ENCODE measurements at regions not wholly inside any gene's neighbourhood (a gene's known extent, or its start where the extent isn't known, plus 50 kb on each side); places are given as distances from the start of the nearest gene placed in this dataset.

DNA sequence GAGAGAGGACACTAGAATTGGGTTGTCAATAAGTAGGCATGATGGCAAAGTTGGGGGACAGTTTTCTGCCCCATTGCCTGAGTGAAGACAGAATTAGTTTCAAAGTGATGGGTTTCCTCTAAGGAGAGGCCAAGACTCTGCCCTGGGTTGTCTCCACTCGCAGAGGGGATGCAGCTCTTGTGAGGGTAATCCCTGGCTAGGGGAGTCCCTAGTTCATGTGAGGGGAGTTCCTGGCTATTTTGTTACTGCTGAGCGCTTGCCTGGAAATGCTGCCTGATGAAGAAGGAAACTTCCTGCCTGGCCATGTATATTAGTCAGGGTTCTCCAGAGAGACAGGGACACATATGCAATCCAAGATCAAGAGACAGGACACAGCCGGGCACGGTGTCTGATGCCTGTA is 501.5 kb downstream of the BCL11A start:
- no peak for DNase-seq (ENCODE audit: low read depth)

DNA sequence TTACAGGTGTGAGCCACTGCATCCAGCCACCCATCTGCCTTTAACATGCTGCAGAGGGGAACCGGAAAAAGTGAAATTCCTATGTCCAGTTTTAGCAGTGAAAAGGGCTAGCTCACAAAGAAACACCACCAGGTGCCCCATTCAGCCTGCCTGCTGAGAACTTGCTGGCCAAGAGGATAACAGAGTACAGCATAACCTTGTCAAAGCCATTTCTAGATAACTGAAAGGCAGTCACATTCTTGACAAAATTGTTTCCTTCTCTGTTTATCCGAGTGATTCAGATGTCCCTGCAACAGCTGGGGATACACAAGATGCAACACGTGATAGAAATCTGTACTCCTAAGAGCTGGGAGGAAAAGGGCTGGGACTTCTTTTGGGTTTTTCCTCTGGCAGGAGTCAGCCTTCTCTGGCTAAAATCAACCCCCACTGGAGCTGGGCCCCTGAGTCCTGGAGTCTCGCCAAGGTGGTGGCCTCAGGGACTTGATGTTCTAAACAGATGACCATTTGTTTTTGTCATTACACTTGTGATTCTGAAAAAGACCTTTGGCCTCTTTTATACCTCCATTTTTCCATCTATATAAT is 505.4 kb downstream of the BCL11A start:
- DNase-seq (ENCODE audit: low read depth), result no peak

DNA sequence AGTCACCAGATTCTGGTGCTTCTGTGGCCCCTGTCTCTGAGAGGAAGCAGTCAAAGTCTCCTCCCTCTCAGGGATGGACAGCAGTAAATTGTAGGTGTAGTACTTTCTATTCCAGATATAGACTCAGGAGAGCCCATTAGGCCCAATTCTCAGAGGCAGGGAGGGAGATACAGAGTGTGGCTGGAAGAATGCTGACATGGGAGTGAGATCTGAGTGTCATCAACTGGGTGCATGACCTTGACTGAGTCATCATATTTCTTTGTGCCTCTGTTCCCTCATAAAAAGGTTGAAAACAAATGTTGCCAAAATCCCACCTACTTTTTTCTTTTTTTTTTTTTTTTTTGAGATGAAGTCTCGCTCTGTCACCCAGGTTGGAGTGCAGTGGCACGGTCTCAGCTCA is 506.1 kb downstream of the BCL11A start:
- no peak for DNase-seq (ENCODE audit: low read depth)

DNA sequence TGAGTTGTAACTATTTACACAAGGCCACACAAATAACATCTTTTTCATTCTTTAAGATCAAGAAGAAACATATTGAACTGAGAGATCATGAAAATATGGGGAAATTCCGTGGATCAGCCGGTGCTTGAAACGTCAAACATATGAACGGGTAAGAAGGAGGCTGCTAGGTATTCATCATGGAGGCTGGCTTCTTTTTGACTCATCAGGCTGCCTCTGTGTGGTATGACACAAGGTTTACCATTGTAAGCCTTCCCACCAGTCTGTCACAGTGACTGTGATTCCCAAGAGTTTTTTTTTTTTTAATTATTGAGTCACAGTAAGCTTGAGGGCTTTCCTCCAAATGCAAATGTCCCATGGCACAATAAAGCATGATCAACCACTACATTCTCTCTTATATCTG is 506.9 kb downstream of the BCL11A start:
- DNase-seq (ENCODE audit: low read depth), result no peak

DNA sequence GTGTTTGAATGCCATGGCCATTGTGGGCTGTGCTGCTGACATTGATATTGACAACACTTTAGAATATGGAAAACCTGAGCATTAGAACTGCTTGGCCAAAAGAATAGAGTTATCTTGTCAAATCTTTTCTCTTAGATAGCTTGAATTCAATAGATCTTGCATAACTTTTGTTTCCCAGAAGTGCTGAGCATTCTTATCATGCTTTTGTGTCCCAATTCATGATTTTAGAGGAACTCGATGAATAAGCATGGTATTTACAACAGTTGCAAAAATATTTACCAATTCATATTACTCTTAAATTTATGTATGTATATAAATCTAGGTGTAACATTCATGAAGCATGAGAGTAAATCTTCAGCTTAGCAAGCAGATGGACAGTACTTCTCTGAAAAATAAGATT is 508.0 kb downstream of the BCL11A start:
- DNase-seq (ENCODE audit: low read depth), result no peak

DNA sequence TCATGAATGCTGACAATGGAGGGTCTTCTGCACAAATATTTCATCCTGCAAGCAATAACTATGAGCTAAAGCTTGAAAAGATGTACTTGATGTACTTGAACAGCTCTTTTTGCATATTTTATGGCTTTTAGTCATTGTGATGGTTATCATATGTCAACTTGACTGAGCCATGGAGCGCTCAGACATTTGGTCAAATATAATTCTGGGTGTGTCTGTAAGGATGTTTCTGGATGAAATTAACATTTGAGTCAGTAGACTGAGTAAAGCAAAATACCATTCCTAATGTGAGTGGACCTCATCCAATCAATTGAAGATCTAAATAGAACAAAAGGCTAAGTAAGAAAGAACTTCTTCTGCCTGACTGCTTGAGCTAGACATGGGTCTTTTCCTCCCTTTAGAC is 509.0 kb downstream of the BCL11A start:
- DNase-seq (ENCODE audit: low read depth), result no peak

DNA sequence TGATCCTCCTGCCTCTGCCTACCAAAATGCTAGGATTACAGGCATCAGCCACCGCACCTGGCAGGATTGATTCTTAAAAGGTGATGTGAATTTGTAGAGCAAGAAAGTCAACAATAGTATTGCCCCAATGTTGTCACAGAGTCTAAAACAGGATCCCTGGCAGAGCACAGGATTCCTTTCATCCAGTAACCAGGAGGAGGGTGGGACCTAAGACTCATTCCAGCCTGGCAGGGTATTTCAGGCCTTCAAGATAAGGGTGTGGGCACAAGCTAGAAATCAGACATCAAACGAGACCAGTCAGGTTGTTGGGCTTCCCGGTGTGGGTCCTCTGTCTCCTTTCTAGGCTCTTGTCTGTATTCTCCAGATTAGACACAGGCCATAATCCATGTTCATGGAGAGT is 511.4 kb downstream of the BCL11A start:
- no peak for DNase-seq (ENCODE audit: low read depth)

DNA sequence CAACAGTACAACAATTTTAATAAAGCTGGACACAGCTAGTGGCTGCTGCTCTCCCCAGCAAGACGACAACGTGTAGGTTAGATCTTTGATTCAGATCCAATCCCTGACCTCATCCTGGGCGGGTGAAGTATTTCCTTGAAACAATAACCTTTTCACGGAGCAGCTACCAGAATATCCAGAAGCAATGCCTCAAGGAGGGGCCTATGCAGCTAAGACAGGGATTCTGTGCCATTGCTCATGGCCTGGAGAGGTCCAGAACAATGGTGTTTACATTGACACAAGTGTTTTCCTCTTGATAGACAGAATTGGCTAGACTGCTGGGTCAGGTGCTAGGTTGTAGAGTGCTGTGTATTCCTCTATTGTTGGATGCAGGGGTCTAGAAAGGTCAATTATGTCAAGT is 520.1 kb downstream of the BCL11A start:
- no peak for DNase-seq (ENCODE audit: low read depth)

DNA sequence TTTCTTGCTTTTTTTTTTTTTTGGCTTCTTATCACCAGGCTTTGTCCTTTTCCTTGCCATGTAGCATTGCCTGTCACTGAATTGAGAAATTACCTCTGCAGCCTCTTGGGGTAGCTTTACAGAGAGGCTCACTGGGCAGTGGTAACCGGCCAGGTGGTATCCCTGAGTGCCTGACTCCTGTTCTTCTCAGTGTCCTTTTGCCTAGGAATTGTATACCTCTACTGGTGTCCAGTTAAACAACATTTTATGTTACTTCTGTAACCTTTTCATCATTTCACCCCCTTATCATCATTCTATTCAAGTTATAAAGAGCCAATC is 523.9 kb downstream of the BCL11A start:
- no peak for DNase-seq (ENCODE audit: low read depth)

DNA sequence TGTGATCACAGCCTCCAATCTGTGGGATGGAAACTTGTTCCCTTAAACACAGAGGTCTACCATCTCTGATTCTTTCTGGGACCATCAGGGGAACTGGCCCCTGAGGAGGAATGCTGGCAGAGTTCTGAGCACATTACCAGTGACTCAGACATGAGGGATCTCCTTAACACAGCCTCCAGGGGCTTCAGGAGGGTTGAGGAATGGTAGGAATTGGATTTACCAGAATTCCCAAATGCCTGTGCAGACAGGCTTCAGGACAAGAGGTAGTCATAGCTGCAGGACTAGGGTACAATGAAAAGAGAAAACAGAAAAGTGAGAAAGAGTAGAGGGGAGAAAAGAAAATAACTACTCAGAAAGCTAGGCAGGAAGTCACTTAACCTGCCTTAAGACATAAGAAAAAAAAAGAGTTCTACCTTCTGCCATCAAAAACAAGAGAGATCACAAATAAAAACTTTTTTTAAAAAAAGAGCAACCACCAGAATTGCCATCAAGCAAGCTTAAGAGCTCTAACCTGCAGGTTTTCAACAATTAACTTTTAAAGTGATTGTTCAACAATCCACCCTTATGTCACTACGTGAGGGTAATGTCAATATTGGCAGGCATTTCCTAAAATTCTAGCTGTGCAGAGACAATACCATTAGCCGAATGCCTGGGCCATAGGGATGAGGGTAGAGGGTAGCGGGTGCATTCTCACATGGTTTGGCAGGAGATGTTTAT is 524.4 kb downstream of the BCL11A start:
- no peak for DNase-seq (ENCODE audit: low read depth)

DNA sequence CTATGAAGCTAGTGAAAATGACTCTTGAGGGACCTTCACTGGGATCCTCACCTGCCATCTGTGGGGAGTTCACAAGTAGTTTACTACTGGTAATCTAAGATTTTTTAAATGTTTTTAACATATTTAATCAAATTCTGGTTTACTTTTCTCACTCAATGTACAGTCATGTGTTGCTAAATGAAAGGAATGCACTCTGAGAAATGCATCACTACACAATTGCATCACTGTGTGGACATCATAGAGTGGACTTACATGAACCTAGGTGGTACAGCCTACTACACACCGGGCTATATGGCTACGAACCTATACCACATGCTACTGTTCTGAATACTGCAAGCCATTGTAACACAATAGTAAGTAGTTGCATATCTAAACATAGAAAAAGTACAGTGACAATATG is 528.0 kb downstream of the BCL11A start:
- DNase-seq (ENCODE audit: low read depth), result no peak

DNA sequence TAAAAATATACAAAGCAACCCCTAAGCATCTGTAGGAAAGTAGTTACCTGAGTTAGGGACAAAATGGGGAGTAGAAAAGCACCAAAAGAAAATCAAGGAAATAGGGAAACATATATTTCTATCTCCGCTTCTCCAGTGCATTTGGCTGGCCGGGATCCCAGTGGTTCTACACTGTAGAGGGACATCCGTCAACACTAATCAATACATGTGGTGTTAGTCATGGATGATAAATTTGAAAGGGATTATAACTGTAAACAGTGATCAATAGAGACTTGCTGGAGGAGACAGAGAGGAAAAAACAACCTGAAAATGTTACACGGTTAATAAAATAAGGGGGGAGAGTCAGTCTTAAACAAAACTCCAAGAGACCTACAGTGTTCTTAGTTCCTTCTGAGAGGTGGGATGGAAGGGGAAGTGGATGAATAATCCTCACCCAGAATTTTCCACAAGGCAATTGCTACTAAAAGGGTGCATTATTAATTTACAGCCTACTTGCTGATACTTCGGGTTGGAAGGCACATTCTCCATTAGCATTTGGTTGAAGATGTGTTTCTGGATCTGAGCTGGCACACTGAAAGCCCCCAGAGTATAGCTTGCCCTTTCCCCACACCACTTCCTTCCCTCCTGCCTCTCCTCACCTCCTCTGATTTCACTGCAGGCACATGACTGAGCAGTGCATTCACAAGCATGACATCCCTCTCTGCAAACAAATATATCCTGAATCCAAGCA is 530.0 kb downstream of the BCL11A start:
- DNase-seq (ENCODE audit: low read depth), result no peak

DNA sequence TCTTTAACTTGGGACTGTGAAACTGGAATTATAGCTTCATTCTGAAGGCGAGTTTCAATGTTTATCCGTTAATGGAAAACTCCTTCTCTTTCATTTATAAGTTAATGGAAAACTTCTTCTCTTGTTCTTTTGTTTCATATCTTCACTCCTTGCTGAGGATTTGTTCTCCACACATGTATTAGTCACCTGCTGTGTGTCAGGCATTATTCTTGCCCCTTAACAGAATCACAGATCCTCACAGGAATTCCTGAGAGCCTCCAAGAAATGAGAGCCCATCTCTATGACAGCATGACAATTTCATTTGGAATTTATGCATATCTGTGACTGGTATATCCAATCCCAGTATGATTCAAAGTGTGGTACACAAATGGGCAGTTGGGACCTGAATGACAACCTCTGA is 545.8 kb downstream of the BCL11A start:
- DNase-seq (ENCODE audit: low read depth), result no peak

DNA sequence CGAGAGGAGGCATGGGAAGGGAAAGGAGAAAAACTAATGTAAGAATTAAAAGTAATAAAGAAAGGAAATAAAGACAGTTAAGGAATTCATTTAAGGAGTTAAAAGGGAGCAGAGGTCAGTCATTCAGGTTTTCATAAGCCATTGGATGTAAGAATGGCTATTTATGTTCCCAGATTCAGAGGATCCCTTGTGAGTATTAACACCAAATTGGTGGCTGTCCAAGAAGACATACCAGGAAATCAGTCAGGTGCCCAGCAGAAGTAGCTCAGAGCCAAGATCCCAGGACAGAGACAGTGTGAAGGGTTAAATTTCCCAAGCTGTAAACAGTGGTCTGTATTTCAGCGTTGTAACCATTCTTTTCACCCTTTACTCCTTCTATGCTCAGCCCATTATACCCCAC is 550.4 kb downstream of the BCL11A start:
- DNase-seq (ENCODE audit: low read depth), result no peak

DNA sequence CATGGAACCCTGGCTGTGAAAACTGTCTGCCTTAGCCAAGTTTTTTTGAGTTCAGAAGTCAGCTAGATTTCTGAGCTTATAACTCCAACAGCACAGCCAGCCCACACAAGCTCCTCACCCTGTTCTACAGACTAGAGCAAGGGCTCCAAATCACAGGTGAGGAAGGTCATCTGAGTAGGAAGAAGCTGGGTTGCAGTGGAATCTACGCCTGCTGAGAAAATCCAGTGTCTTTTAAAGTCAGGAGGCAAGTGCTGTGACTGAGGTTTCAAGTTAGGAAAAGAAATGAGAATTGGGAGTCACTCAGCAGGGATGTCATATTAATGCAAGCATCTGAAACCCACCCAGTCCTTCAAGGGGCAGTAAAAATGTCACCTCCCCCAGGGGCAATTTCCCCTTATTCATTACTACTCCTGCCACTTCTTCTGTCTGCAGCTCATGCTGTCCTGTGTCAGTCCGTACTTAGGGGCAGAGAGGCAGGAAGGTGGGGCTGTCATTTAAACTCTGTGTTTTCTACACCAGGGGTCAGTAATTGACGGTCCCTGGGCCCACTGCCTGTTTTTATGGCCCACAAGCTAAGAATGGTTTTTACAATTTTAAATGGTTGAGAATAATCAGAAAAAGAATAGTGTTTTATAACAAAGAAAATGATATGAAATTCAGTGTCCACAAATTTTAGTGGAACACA is 551.1 kb downstream of the BCL11A start:
- no peak for DNase-seq (ENCODE audit: low read depth)

DNA sequence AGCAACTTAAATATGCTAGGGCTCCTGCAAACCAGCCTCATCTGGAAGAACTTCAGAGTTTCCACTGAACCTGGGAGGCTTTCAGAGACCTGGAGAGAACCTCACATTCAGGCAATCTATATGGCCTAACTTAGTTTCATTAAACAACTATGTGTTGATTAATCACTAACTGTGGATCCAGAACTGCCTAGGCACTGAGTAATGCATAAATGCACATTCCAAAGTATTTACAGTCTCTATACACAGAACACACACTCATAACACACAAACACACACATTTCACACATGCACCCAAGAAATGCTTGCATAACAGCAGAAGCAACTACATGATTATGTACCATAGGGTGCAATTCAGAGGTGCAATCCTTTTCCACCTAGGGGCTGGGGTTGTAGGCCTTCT is 552.8 kb downstream of the BCL11A start:
- no peak for DNase-seq (ENCODE audit: low read depth)

DNA sequence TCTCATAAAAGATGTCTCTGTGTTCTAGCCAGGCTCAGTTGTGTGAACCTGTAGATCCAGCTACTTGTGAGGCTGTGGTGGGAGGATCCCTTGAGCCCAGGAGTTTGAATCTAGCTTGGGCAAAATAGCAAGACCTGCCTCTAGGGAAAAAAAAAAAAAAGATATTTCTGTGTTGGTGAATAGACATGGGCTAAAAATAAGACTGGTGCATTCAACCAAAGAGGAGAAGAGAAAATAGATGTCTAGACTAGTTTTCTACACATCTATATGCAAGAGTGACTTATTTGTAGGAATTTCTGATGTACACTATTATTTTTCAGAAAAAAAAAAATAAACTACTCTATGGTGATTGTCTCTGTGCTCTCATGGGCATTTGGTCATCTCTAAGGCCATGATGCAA is 555.1 kb downstream of the BCL11A start:
- DNase-seq (ENCODE audit: low read depth), result no peak

DNA sequence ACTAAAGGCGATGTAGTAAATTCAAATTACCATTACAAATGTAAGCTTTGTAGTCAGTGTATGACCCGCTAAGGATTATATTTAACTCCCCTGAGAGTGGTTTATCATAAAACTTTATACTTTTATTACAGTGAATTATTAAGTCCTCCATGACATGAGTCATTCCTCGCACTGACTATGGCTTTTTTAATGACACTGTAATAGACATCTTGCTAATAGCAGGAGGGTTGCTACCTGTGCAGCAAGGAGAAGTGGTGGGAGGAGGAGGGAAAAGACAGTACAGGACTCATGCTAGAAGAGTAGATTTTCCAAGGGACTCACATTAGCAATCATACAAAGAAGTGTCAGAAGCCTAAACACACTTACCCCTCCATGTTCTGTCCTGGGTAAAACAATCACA is 556.1 kb downstream of the BCL11A start:
- no peak for DNase-seq (ENCODE audit: low read depth)

DNA sequence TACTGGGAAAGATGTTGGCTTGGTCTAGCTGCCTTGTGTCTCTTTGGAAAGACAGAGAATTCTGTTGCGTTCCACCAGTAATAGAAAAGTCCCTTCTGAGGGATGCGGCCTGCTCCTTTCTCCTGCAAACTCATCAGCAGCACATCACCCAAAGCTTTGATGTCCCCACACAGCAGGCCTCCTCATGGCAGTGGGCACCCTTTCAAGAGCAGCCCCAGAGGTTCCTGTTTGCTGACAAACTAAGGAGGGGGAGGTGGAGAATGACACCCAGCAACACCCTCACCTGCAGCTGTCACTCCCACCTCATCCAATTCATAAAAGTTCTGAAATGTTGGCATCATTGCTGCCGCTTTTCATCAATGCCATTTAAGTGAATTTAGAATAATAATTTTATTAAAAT is 556.6 kb downstream of the BCL11A start:
- no peak for DNase-seq (ENCODE audit: low read depth)

DNA sequence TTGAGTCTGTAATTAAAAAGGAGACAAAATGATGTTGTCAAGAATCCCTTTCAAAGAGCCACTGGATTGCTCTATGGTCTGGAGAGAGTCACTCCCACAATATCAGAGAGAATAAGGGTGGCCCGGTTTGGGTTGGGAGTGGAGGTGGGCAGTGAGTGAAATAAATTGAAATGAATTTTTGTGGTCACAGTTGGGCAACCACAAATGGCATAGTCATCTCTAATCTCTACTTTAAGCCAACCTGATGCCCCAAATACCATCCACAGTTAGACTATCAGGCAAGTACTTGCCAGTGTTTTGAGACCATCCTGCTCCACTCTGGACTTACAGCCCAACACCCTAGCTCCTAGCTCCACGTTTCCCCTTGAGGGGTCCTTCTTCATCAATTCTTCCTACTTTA is 559.7 kb downstream of the BCL11A start:
- DNase-seq (ENCODE audit: low read depth), result no peak

DNA sequence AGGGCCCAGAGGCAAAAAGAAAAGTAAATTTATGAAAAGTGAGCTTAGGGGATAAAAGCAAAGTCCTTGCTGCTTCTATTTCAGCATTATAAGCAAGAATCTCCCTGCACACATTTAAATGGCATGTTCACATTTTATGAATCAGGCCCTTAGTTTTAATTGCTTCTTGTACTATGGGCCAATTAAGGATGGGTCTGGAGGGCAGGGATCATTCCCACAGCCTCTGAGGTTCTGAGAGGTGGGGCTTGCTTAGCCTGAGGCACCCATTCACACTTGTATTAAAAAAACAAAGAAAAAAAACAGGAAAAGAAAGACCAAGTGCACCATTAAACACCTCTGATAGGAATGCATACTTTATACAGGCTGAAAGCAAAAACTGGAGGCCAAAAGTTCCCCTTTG is 565.1 kb downstream of the BCL11A start:
- DNase-seq (ENCODE audit: low read depth), result no peak

DNA sequence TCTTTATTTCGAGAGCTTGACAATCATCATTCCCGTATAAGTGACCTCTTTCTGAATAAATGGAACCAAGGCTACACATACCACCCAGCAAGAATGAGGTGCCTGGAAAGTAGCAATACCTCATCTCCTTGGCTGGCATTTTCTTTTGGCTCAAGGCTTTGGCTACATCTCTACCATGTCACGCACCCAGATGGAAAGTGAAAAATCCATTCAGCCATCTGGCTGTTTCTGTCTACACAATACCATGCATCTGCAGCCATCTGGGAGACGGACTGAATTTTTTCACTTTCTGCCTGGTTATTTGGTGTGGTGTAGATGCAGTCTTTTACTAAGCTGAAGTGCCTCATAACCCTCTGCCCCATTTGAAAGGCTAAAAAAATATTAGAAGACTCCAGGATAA is 566.9 kb downstream of the BCL11A start:
- no peak for DNase-seq (ENCODE audit: low read depth)

DNA sequence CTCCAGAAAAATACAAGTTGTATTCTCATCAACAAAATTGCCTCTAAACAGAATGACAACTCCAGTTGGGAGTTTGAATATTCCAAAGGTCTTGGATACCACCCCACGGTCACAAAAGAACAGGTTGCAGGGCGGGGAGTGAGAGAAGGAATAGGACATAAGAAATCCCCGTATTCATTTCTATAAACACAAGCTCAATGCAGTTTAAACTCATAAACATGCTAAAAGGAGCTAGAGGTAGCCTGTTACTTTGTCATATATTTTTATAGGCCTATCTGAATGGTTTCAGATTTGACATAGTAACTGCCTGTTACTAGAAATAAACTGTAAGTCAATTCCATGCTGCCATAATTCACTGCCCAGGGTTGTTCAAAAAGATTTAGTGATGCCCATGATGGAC is 567.5 kb downstream of the BCL11A start:
- no peak for DNase-seq (ENCODE audit: low read depth)

Measured in CMK (cell line).